ENCODE measurements at regions not wholly inside any gene's neighbourhood (a gene's known extent, or its start where the extent isn't known, plus 50 kb on each side); places are given as distances from the start of the nearest gene placed in this dataset.

- DNase-seq (ENCODE audit: low spot score): no peak
Measured at GRCh38 chr20:24795436-24795835, 153.6 kb upstream of the CST7 start.

GRCh38 chr20:24796236-24796635 lies 152.8 kb upstream of the CST7 start:
- no peak for DNase-seq (ENCODE audit: low spot score)

DNA sequence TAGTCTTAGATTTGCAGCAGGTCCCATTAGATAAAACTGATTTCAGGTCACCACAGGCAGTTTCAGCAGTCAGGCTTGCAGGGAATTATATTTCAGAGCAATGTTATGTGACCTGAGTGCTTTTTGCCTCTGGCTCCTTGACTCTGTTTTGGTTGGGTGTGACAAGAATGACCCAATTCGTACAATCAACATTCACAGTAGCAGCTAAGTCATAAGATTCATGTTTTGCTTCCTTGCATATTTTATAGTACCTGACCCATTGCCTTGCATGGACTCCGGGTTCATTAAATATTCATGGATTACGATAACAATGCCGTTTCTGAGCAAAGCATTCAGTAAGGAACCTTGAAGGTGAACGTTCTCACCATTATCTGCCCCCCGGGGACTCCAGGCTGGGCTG lies 152.0 kb upstream of the CST7 start:
- DNase-seq (ENCODE audit: low spot score): no peak

DNA sequence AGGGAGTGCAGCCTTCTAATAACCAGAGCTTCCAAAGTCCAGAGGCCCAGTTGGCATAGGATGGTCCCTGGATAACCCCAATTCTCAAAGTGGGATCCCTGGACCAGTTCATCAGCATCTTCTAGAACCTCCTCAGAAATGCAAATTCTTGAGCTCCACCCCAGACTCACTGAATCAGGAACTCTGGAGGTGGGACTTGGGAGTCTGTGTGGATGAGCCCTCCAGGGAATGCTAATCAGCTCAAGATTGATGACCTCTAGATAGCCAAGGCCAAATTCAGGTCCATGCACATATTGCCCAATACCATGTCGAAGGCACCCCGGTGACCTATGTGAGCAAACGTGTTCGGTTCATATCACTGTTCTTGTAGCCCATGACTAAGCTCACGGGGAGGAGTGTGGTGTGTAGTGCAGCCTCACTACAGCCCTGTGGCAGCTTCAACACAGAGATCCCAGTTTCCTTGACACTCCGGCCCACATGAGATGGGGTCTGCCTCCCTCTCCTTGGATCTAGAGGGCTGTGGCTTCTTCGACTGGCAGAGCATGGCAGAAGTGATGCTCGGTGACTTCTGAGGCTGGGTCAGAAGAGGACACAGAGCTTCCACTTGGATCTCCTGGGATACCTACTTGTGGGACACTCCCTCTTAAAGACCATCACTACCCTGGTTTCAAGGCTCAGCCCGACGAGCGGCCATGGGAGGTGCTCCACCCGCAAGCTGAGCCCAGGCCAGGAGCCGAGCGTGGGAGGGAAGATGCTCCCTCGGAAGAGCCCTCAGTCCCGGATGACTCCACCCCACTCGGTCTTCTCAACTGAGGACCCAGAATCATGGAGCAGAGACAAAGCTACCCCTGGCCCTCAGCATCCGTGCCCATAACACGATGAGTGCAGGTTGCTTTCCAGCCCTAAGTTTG lies 151.1 kb upstream of the CST7 start:
- no peak for DNase-seq (ENCODE audit: low spot score)

GRCh38 chr20:24798930-24799705 lies 150.0 kb upstream of the CST7 start:
- no peak for DNase-seq (ENCODE audit: low spot score)

- DNase-seq (ENCODE audit: low spot score): no peak
Measured at GRCh38 chr20:24799971-24800580, 149.0 kb upstream of the CST7 start.

- no peak for DNase-seq (ENCODE audit: low spot score)
Measured at GRCh38 chr20:24802286-24802820, 146.7 kb upstream of the CST7 start.

DNA sequence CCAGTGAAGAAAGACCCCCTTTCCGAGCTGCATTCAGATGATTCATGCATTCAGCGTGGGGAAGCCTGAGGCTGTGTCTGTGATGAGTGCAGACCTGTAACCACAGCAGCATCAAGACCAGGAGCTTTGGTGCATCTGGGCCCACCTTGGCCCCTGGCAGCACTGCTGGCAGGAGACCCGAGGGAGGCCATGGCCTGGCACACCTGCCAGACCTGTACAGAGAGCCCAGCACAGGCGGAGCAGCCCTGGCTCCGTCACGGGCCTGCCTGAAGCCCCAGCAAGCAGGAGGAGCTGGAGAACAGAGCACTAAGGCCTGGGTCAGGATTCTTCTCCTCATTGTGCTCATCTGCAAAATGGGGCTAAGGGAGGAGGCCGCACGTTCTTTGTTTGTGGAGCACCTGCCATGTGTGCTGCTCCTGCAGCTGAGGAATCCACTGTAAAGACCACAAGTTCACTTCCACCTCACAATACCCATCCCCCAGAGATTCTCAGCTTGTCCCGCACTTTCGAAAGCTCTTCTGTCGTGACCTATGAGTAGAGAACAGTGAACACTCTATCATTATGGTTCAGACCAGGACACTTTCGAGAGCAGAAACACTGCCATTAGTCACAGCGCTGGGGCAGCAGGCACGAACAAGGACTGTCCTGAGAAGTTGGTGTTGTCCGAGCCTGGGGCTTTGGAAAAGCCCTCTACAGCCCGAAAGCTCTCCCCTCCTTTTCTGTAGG lies 144.4 kb upstream of the CST7 start:
- DNase-seq (ENCODE audit: low spot score): no peak

- DNase-seq (ENCODE audit: low spot score): no peak
Measured at GRCh38 chr20:24805456-24806238, 143.4 kb upstream of the CST7 start.

GRCh38 chr20:24806705-24807676 lies 142.1 kb upstream of the CST7 start:
- DNase-seq (ENCODE audit: low spot score): no peak

DNA sequence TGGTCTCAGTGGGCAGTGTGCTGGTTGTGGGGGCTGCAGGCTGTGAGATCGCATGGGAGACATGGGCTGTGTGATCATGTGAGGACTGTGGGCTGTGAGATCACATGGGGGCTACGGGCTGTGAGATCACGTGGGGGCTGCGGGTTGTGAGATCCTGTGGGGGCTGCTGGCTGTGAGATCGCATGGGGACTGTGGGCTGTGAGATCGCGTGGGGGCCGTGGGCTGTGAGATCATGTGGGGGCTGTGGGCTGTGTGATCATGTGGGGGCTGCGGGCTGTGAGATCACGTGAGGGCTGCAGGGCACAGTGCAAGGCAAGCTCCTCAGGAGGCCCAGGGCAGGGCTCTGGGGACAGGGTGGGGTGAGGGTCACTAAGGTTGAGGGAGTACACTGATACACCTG lies 140.5 kb upstream of the CST7 start:
- DNase-seq (ENCODE audit: low spot score): no peak

GRCh38 chr20:24809606-24810005 lies 139.5 kb upstream of the CST7 start:
- no peak for DNase-seq (ENCODE audit: low spot score)

DNA sequence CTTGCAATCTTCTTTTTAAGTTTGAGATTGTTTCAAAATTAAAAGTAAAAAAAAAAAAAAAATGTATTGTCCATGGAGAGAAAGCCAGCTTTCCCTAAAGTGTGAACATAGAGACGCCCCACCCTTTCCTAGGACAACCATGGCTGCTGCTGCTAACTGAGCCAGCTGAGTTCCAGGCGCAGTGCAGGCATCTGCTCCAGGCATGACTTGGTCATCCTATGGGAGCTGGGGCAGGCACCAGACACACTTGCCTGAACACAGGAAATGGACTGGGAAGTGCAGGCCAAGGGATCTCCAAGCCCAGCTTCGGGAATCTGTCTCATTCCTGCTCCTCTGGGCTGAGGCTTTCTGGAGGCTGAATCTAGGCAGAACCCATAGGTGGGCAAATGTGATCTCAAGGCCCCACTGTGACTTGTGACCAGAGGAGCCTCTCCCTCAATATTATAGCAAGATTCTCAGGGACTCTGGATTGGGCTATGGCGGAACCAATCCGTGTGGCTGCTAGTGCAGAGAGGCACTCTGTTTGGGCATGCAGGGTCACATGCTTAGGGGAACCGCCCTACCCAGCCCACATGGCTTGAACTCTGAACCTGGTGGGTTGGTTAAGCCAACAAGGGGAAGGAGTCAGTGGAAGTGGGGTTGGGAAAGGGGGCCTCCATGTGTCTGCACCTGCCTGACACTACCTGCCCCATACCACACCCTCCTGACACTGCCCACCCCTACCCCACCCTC lies 138.2 kb upstream of the CST7 start:
- no peak for DNase-seq (ENCODE audit: low spot score)

DNA sequence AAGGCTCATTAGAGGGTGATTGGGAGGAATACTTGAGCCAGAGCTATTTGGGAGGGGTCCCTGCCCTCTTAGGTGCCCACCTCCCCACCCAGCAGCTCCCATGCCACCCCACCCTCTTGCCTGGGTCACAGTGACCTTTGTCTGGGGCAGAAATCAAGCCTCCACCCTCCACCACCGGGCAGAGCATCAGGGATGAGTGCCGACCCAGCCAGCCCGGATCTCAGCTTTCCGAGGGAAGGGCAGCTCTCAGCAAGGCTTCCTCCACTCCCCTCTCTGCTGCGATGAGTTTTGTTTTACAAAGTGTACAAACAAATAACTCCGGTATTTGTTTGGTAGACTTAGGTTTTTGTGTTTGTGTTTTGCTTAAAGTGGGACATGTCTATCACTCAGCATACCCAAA lies 136.7 kb upstream of the CST7 start:
- DNase-seq (ENCODE audit: low spot score): no peak

- no peak for DNase-seq (ENCODE audit: low spot score)
Measured at GRCh38 chr20:24813080-24813479, 136.0 kb upstream of the CST7 start.

GRCh38 chr20:24813496-24813895 lies 135.6 kb upstream of the CST7 start:
- no peak for DNase-seq (ENCODE audit: low spot score)

GRCh38 chr20:24813936-24814335 lies 135.1 kb upstream of the CST7 start:
- DNase-seq (ENCODE audit: low spot score): no peak

DNA sequence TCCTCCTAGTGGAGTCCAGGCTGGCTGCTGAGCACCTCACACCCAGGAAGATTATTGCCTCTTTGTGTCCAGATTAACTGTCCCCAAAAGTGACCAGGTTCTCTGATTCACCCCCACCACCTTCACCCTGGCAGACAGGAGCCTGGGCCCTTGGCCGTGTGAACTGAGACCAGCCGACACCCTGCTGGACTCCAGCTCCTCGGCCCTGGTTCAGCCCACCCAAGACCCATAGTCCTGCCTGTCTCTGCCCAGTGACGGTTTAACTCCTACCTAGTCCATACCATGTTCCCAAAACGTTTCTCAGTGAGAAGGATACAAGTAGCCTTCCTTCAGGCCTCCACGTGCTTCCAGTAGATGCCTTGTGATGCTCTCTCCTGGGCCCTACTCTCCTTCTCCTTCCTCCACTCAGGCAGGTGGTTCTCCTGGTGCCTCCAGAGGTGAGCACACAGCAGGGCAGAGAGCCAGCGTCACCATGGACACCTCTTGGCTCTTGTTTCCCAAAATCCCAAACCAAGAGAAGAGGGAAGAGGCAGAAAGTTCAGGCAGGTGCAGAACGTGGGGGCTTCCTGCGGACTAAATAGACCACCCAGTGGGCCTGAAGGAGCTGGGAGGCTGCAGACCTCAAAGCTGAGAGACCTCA lies 134.4 kb upstream of the CST7 start:
- DNase-seq (ENCODE audit: low spot score): no peak
